NCI-H446 treated with DMSO at 0.1 percent for 48 hours (cell line): ENCODE measurements at regions not wholly inside any gene's neighbourhood (a gene's known extent, or its start where the extent isn't known, plus 50 kb on each side); places are given as distances from the start of the nearest gene placed in this dataset.

Experiments
- DNase-seq: peaks from one replicate; lab custom pipeline; 2025; lab: John Stamatoyannopoulos, UW

GRCh38 chr6:44049989-44050871, 77.0 kb downstream of the MRPL14 start:
- DNase-seq = no peak

GRCh38 chr6:44049163-44049988, 77.9 kb downstream of the MRPL14 start:
- DNase-seq = no peak

GRCh38 chr6:44048277-44048676, 79.0 kb downstream of the MRPL14 start:
- no peak for DNase-seq

DNA sequence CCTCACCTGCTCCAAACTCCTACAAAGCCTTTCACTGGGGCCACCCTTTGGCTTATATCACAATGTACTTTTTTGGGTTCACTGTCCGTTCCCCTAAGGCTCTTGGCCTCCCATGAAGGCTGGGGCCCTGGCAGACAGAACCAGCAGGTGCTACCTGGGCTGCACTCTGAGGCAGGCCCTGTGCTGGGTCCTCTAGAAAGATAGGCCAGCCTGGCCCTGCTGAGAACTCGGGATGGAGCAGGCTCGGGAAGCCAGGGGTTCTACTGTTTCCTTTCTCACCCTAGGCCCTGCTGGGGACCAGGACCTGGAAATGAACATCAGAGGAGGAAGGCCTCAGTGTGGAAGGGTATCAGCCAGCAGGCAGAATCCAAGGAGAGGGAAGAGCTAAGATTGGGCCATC, 79.5 kb downstream of the MRPL14 start:
- no peak for DNase-seq

DNA sequence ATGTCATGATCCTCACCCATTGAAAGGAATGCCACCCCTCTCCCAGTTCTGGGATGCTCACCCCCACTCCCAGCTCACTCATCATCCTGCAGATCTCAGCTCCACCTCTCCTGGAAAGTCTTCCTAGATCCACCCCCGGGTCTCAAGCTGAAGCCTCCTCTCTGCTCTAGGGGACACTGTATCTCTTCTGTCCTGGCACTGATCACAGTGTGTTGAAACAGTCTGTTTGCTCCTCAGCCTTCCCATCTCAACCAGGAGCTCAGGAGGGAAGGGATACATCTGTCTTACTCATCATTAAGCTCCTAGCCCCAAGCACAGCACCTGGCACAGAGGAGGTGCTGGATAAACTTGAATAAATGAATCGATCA, 80.1 kb downstream of the MRPL14 start:
- no peak for DNase-seq

- no peak for DNase-seq
Observed at GRCh38 chr6:44046516-44047178, 80.6 kb downstream of the MRPL14 start.

GRCh38 chr6:44045672-44046015, 81.6 kb downstream of the MRPL14 start:
- DNase-seq = no peak

GRCh38 chr6:44044940-44045671, 82.1 kb downstream of the MRPL14 start:
- no peak for DNase-seq

GRCh38 chr6:44044154-44044539, 83.1 kb downstream of the MRPL14 start:
- no peak for DNase-seq

GRCh38 chr6:44043479-44044153, 83.6 kb downstream of the MRPL14 start:
- no peak for DNase-seq

- no peak for DNase-seq
Observed at GRCh38 chr6:44042989-44043478, 84.2 kb downstream of the MRPL14 start.

GRCh38 chr6:44042261-44042988, 84.8 kb downstream of the MRPL14 start:
- DNase-seq = no peak

- DNase-seq = no peak
Observed at GRCh38 chr6:44041461-44042260, 85.6 kb downstream of the MRPL14 start.

- DNase-seq = no peak
Observed at GRCh38 chr6:44040786-44041185, 86.5 kb downstream of the MRPL14 start.

DNA sequence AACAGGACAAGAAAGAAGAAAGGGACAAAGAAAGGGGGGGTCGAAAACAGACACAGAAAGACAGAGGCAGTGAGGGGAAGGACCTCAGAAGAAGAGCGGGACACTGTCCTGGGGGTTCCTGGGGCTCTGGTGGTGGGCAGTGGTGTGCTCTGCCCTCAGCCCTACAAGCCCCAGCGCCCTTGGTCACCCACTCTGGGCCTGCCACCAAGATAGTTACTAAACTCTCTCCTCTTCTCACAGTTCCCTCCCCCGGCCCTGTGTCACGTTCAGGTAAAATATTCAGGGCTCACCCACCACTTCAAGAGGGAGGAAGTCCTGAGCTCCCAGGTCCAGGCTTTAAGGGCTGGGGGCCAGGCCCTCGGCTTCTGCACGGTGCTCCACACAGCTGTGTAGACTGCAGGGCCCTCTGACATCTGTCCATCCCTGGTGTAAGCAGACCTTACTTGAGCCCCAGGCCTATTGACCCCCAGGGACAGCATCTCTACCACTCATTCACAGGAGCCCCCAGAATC, 87.4 kb downstream of the MRPL14 start:
- no peak for DNase-seq

DNA sequence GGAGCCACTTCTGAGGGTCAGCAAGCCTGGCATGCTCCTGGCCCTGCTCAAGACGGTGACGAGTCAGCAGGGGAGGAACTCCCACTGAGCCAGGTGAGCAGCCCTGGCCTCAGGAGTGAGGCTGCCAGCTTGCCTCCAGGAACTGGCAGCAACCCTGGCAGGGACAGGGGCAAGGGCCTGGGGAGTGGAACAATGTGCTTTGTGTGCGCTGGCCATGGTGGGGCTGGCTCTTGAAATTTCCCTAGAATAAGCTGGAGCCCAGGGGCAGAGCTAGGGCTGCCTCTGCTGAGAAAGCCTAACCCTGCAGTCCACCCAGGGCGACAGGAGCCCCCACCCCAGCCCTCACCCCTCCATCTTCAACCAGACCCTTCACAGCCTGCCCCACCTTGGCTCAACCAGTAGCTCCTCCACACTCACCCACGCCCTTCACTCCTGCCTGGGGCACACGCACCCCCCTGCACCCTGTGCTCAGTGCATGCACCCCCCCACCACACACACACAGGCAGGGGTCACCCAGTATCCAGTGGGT, 88.0 kb downstream of the MRPL14 start:
- DNase-seq = no peak

- DNase-seq = no peak
Observed at GRCh38 chr6:44038543-44039065, 88.6 kb downstream of the MRPL14 start.

GRCh38 chr6:44037847-44038542, 89.3 kb downstream of the MRPL14 start:
- DNase-seq = no peak
